Activated CD4-positive, alpha-beta T cell treated with anti-CD3 and anti-CD28 coated beads for 24 hours (primary cell): ENCODE measurements at regions not wholly inside any gene's neighbourhood (a gene's known extent, or its start where the extent isn't known, plus 50 kb on each side); places are given as distances from the start of the nearest gene placed in this dataset.
"Not testable (repeated sequence)": the region's sequence is repeated elsewhere in the genome, so short reads cannot be mapped to it uniquely, and the experiment has no call there.

Source experiments
- DNase-seq, 2 donors: peaks; one replicate each; pipeline ENCODE4 v3.0.0-alpha.2; 2020; ENCODE audit warnings: low read depth in 2 of 2

DNA sequence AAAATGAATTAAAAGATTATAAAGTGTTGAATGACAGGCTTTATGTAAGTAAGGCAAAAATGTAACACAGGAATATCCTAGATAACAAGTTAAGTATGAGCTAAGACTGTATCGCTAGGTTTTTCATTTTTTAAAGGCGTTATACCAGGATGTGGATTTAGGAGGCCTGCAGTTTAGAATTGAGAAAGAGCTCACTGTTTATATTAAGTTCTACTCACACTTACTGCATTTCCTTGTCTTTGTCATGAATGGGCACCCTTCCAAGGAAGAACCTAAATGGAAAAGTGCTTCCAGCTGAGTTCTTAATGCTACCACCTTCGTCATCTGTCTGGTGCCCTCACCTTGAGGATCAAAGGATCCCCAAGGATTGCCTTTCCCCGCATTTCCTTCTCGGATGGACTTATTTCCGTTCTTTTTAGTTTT is 148.7 kb downstream of the SOX4 start:
- no peak for DNase-seq

GRCh38 chr6:21744331-21744730 is 150.8 kb downstream of the SOX4 start:
- no peak for DNase-seq

- DNase-seq = no peak
These were observed 152.2 kb downstream of the SOX4 start for GRCh38 chr6:21745543-21746337.

DNA sequence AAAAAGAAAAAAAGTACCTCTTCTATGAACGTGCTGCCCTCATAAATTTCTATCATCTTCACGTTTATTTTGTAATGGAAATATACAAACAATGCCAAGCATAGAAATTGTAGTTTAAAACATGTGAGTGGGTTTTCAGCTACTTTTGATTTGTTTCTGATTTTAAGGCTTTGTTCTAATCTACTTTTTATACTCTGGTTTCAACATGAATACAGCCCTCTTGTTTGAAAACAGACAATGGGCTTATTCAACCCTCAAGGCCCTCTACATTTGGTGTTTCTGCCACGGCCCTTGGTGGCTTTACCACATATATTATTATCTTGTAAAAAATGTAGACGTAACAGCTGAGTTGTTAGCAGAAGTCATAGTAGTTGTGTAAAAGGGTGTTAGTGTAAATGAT is 153.9 kb downstream of the SOX4 start:
- no peak for DNase-seq

- DNase-seq = no peak
These were observed 154.9 kb downstream of the SOX4 start for GRCh38 chr6:21748343-21749056.

DNA sequence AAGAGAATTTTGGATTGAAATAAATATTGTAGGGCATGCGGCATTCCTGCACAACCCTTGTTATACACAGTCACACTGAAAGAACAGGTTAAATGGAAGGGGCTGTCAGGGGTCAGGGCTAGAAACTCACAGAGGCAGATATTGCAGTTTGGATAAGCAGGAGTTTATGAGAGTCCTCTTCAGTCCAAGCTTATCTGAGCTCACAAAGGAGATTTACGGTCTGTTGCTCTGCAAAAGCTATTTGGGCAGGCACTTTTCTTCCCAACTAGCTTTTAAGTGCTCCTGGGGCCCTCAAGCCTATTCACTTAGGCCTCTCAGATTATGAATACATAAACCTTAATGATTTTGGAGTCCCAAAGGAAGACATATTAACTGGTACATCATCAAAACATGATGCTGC is 156.2 kb downstream of the SOX4 start:
- no peak for DNase-seq

- DNase-seq = no peak
These were observed 157.0 kb downstream of the SOX4 start for GRCh38 chr6:21750575-21750974.

DNA sequence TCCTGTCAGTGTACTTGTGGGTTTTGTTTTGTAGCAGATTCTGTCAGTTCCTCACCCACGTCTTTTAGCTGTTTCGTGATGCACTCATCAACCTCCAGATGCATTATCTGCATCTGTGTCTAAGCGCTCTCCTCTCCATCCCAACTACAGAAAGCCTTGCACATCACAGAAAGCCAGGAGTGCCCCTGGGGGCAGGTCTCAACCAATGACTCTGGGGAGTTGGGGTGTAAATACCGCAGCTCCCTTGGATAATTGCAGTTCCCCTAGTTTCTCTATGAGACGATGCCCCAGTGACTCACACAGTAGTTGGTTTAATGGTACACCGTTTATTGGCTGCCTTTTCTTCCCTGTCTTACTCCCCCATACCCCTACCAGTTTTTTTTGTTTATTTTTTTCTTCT is 158.1 kb downstream of the SOX4 start:
- no peak for DNase-seq

- DNase-seq = no peak
These were observed 158.7 kb downstream of the SOX4 start for GRCh38 chr6:21752054-21752811.

DNA sequence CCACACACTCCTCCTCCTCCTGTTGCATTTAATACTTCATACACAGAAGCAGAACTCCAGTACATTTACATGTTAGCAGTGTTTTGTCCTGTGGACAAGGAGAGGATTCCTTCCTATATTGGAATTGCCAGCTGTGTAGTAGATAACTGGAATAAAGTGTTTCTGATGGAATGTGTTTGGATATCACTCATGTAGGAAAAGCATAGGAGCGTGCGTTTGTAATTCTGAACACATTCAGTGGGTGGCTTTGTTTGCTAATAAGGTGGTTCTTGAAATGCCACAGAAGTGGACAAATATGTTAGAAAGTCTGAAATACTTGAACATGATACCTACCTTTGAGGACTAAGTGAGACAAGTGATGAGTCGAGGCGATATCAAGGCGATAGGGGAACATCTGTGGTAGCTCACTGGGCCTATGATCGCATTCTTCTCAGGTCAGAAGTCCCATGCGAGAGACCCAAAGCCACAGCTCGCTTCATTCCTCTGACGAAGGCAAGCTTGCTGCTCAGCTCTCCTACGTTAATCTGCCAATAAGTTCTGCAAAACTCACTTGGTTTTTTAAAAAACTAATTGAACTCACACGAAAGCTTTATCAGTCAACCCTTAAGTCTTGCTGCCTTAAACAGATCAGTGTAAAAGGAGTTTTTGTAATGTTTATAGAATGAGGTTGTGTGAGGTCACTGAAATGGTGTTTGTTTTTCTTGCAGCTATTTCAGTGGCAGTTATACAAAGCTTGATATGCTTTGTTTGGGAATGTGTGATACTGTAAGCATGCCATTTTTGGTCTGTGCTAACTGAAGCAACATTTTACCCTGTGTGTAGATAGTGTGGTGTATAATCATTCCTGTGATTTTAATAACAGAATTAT is 159.9 kb downstream of the SOX4 start:
- DNase-seq = no peak

DNA sequence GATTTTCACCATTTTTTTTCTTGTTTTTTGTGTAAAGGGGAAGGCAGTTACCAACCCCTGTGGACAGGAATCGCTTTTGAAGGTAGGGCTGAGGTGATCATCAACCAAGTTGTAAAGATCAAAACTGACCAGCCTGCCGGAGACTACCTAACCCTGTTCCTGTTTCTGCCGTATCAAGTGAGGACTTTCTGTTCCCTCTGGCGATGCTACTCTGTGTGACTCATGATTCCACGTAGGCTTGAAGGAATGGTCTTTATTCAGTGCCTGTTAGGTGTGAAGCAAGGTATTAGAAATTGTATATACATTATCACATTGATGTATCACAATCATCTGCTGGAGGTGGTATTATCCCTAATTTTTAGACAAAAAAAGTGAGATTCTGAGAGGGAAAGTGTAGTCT is 161.3 kb downstream of the SOX4 start:
- no peak for DNase-seq

DNA sequence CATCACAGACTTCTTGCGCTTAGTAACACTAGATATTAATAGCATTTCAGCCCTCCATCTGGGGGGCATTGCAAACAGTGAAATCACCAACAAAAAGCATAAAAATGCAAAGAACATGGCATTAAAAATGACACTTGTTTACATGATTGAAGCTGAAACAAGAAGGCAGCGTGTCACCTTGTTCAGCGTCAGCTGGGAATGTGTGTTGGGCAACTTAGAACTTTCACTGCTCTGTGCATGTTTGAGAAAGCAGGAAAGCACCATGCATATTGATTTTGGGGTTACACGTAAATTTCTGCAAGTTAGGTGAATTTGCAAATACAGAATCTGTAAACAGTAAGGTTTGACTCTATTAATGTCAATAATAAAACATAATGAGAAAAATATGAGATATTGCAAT is 162.9 kb downstream of the SOX4 start:
- DNase-seq = no peak

DNA sequence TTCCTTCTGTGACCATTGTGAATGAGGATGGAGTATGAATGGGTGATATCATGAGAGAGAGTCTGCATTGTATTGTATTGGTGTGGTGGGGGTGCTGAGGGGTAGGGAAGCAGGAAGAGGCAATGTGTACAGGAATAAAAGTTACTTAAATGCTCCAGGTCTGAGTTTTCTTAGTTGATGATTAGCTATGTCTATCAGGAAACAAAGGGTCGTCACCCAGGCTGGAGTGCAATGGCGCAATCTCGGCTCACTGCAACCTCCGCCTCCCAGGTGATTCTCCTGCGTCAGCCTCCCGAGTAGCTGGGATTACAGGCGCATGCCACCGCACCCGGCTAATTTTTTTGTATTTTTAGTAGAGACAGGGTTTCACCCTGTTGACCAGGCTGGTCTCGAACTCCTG is 163.8 kb downstream of the SOX4 start:
- DNase-seq = not testable (repeated sequence)

- DNase-seq = no peak
These were observed 166.2 kb downstream of the SOX4 start for GRCh38 chr6:21759721-21760120.

DNA sequence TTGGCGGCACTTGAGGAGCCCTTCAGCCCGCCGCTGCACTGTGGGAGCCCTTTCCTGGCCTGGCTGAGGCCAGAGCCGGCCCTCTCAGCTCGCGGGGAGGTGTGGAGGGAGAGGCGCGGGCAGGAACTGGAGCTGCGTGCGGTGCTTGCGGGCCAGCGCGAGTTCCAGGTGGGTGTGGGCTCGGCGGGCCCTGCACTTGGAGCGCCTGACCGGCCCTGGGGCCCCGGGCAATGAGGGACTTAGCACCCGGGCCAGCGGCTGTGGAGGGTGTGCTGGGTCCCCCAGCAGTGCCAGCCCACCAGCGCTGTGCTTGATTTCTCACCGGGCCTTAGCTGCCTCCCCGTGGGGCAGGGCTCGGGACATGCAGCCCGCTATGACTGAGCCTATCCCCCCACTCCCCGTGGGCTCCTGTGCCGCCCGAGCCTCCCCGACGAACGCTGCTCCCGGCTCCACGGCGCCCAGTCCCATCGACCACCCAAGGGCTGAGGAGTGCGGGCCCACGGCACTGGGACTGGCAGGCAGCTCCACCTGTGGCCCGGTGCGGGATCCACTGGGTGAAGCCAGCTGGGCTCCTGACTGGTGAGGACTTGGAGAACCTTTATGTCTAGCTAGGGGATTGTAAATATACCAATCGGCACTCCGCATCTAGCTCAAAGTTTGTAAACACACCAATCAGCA is 167.6 kb downstream of the SOX4 start:
- not testable (repeated sequence) for DNase-seq

DNA sequence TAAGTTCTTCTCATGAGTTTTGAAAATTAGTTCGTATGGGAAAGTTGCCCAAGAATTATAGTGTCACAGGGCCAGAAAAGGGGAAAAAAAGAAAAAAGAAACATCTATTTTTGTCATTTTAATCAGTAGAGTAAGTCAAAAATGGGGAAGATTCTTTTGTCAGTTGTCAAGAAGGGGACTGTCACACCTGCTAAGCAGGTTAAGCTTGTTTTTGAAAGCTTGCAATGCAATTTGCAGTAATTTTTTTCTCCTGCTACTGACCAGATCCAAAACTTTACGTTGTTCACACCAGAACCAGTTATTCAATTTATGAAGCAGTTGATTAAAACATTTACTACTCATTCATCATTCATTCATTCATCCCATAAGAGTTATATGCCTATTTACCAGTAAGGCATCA is 171.4 kb downstream of the SOX4 start:
- DNase-seq = no peak

DNA sequence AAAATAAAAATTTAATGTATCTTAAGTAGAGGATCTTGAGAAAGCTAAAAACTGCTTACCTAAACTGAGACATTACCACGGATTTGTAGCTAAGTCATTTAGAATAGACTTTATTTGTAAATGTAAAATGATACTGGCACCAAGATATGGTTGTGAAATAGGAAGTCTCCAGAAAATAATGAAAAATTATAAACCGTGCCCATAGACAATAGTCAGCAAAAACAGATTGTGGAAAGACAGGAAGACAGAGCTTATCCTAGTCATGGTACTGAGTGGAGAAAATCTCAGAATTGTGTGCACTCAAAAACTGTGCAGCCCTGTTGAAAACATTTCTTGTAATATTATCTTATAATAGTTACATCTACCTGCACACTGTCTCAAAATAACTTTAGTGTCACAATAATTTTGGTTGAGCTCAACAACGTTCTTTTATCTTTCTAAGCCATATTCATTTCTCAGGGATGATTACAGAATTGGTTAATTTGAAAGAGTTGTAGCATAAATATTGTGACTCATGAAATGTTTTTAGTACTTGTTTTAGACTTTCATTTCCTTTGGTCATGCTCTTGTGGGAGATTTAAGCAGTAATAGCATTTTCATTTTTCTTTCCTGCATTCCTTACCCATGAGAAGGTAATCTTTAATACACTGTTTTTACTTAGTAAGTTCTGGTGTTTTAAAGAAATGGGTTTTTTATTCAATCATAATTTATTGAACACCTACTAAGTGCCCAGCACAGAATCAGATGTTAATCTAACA is 174.5 kb downstream of the SOX4 start:
- no peak for DNase-seq

DNA sequence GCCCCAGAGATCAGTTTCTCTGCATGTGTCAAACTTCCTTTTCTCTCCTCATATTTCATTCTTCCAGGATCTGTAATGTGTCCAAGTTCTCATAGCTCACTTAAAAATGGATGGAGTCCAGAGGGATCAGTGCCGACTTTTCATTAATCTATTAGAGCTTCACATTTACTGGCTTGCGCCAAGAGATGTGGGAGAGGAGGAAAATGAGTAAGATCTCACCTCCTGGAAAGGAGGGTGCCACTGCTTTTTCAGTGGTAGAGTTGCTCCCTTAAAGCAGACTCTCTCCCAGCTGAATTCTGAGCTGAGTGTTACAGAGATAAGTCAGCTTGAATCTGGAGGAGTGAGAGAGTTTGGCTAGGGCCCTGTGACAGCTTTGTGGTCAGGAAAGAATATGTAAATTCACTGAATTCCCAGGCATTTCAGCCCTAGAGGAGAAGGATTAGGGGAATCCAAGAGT is 175.9 kb downstream of the SOX4 start:
- no peak for DNase-seq

DNA sequence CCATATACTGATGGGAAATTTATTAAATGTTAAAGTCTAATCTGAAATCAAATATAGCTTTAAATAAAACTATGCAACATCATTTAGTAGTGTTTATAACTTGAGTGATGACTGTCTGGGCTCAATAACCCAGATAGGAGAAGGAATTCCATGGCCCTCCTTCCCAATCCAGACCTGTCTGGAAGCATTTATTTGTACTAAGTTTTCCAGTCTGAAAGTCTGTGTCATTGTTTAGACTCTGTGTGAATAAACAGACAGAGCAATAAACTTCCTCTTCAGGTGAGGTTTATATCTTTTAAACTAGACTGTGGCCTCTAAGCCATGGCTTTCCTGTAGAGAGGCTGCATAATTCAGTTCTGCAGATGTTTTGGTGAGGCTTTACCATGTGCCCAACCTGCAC is 176.4 kb downstream of the SOX4 start:
- no peak for DNase-seq

- no peak for DNase-seq
These were observed 178.2 kb downstream of the SOX4 start for GRCh38 chr6:21771626-21772320.
